BJ (cell line): ENCODE measurements at regions not wholly inside any gene's neighbourhood (a gene's known extent, or its start where the extent isn't known, plus 50 kb on each side); places are given as distances from the start of the nearest gene placed in this dataset.

Experiments
- CTCF ChIA-PET: fragments of 350-600 bp; formaldehyde crosslinking; extraction: SDS; loops from one replicate; lab custom pipeline; 2021; ENCODE audit warnings: antibody characterized with exemption, inconsistent platforms; lab: Yijun Ruan, JAX
- POLR2A ChIA-PET: fragments of 300-600 bp; sonication (Branson Sonifier 250); formaldehyde crosslinking; extraction: SDS; loops from one replicate; lab custom pipeline; 2021; ENCODE audit warnings: antibody characterized with exemption; lab: Charles Lee
- DNase-seq: peaks from one replicate; pipeline ENCODE4 v3.0.0-alpha.2; 2011; ENCODE audit warnings: low read depth
- H3K27me3 ChIP-seq: 2 replicates; pipeline ENCODE4 v1.6.0; 2011; ENCODE audit warnings: low read length; ENCODE audit not compliant: control insufficient read depth, insufficient read depth
- H3K36me3 ChIP-seq: 2 replicates; pipeline ENCODE4 v1.5.1; 2011; ENCODE audit warnings: low read length; ENCODE audit not compliant: control insufficient read depth, insufficient read depth
- H3K4me3 ChIP-seq: 2 replicates; pipeline ENCODE4 v1.5.1; 2011; ENCODE audit warnings: low read depth, mild to moderate bottlenecking, control low read depth, low read length
- CTCF ChIP-seq: IDR thresholded peaks from 2 replicates; pipeline ENCODE4 v1.5.1; 2011; ENCODE audit warnings: low read depth, mild to moderate bottlenecking, control low read depth, inconsistent platforms, low read length, moderate library complexity; ENCODE audit not compliant: insufficient read depth

- Histone ChIP-seq H3K27me3 (no peaks in the 10 kb centered on the region), H3K4me3 (no peak overlapping the region), H3K36me3 (no peaks in the 10 kb centered on the region)
- ChIA-PET POLR2A (no interaction called here), CTCF (no interaction called here)
- no peak for TF ChIP-seq CTCF
- no peak for DNase-seq
Observed at GRCh38 chr15:46652266-46652665, 1017.4 kb downstream of the SQOR start.

GRCh38 chr15:46654993-46655392 is 1020.2 kb downstream of the SQOR start:
- no peak for TF ChIP-seq CTCF
- ChIA-PET CTCF (no interaction called here), POLR2A (no interaction called here)
- no peaks in the 10 kb centered on the region for H3K36me3 ChIP-seq
- H3K4me3 ChIP-seq = no peak overlapping the region
- no peaks in the 10 kb centered on the region for H3K27me3 ChIP-seq
- DNase-seq = no peak

GRCh38 chr15:46660096-46660842 is 1025.4 kb downstream of the SQOR start:
- Histone ChIP-seq H3K27me3 (no peaks in the 10 kb centered on the region), H3K4me3 (no peak overlapping the region), H3K36me3 (no peaks in the 10 kb centered on the region)
- no peak for TF ChIP-seq CTCF
- POLR2A ChIA-PET = no interaction called here
- no peak for DNase-seq
- CTCF ChIA-PET = no interaction called here

GRCh38 chr15:46670258-46670657 is 1035.4 kb downstream of the SQOR start:
- CTCF ChIA-PET = interaction anchor here (1.6 kb wide), 1 partner anchor 20 kb away, joined by 4 read pairs; no protein-coding TSS in a partner anchor
- POLR2A ChIA-PET = no interaction called here

GRCh38 chr15:46671336-46671735 is 1036.5 kb downstream of the SQOR start:
- Histone ChIP-seq H3K4me3 (no peak overlapping the region), H3K27me3 (no peaks in the 10 kb centered on the region), H3K36me3 (no peaks in the 10 kb centered on the region)
- no peak for TF ChIP-seq CTCF
- DNase-seq = no peak
- ChIA-PET POLR2A (no interaction called here), CTCF (no interaction called here)

More at GRCh38 chr15:46670258-46670657, 1035.4 kb downstream of the SQOR start:
- TF ChIP-seq CTCF = no peak
- no peak for DNase-seq
- no peaks in the 10 kb centered on the region for H3K27me3 ChIP-seq
- no peak overlapping the region for H3K4me3 ChIP-seq
- H3K36me3 ChIP-seq = no peaks in the 10 kb centered on the region
